IPS DF 6.9 (cell line): ENCODE measurements at regions not wholly inside any gene's neighbourhood (a gene's known extent, or its start where the extent isn't known, plus 50 kb on each side); places are given as distances from the start of the nearest gene placed in this dataset.
"Not testable (repeated sequence)": the region's sequence is repeated elsewhere in the genome, so short reads cannot be mapped to it uniquely, and the experiment has no call there.

Experiments used
- DNase-seq: peaks from one replicate; pipeline ENCODE4 v3.0.0-alpha.2; 2013; ENCODE audit warnings: low read depth, low spot score
- H3K27ac ChIP-seq: one replicate; pipeline ENCODE4 v1.5.1; 2013; ENCODE audit warnings: low read length, control low read depth
- H3K27me3 ChIP-seq: 2 replicates; pipeline ENCODE4 v1.6.1; 2013; ENCODE audit warnings: mild to moderate bottlenecking, low read length; ENCODE audit not compliant: control insufficient read depth, insufficient read depth
- H3K36me3 ChIP-seq: 2 replicates; pipeline ENCODE4 v1.6.1; 2013; ENCODE audit warnings: low read length; ENCODE audit not compliant: control insufficient read depth, insufficient read depth
- H3K4me1 ChIP-seq: 2 replicates; pipeline ENCODE4 v1.6.1; 2013; ENCODE audit warnings: low read length; ENCODE audit not compliant: control insufficient read depth, insufficient read depth
- H3K4me3 ChIP-seq: 2 replicates; pipeline ENCODE4 v1.5.1; 2013; ENCODE audit warnings: mild to moderate bottlenecking, low read length
- H3K9me3 ChIP-seq: 2 replicates; pipeline ENCODE4 v1.6.1; 2013; ENCODE audit warnings: low read length, inconsistent platforms; ENCODE audit not compliant: control insufficient read depth, insufficient read depth
- WGBS: extraction: QIAGEN DNeasy Blood & Tissue Kit; methylation state at CpG from one replicate; pipeline ENCODE4 v1.1.7; 2013; ENCODE audit warnings: mixed read lengths, missing lambda C conversion rate; ENCODE audit not compliant: insufficient read length, insufficient coverage; 5-methylcytosine and 5-hydroxymethylcytosine counted together

DNA sequence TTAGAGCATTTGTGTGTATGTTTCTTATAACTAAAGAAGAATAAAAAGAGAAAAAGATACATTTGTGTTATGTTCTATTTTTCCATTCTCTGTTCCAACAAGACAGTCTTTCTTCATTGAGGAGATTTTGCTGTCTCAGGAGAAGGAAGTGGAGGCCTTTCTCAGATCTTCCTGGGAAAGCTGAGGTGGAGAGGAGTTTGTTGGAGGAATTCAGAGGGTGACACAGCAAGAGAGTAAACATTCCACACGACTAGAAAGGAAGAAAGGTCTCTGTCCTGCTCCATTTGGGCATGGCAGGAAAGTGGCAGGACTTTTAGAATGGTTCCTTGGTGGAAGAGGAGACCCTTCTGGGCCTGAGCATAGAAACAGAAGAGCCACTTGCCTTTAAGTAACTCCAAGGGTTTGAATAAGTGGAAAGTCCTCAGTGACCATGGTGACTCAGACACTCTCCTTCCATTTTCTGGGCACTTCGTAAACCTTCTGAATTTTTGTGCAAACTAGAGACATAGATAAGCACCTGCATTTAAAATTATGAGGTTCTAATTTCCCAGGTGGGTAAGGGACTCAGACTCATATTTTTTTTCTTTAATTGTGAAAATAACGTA lies 52.3 kb upstream of the COL5A2 start:
- DNase-seq, result no peak
- Histone ChIP-seq H3K27me3 (no peaks in the 10 kb centered on the region), H3K4me3 (no peak overlapping the region), H3K4me1 (no peaks in the 10 kb centered on the region), H3K36me3 (no peaks in the 10 kb centered on the region), H3K9me3 (no peaks in the 10 kb centered on the region), H3K27ac (no peak overlapping the region)
- no CpG with 5 or more reads among the region's 3 CpGs for WGBS

DNA sequence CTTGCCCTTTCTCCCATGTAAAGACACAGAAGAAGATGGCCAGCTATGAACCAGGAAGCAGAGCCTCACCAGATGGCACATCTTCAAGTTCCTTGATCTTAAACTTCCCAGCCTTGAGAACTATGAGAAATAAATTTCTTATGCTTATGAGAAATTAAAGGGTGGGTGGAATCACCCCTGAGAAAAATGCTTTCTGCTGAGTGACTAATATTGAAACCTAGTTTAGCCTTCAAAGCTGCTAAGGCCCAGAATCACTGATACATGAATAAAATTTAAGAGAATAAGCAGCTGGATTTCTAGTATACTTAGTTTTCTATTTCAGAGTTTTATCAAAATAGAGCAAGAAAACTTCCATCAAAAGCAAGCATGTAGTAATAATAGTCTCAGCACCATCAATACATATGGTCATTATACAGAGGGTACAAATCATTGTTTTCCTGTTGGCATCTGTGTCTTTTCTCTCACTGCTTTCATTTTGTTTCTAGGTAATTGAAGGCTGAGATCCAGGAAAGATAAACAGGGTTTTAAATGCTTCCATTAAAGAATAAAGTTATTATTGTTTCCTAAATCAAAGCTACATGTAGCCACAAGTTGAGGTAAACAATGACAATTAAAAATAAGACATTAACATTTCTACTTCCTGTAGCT lies 53.3 kb upstream of the COL5A2 start:
- H3K27ac ChIP-seq, result no peak overlapping the region
- no peak for DNase-seq
- H3K4me1 ChIP-seq, result no peaks in the 10 kb centered on the region
- H3K36me3 ChIP-seq, result no peaks in the 10 kb centered on the region
- no peaks in the 10 kb centered on the region for H3K9me3 ChIP-seq
- no peaks in the 10 kb centered on the region for H3K27me3 ChIP-seq
- H3K4me3 ChIP-seq, result no peak overlapping the region

DNA sequence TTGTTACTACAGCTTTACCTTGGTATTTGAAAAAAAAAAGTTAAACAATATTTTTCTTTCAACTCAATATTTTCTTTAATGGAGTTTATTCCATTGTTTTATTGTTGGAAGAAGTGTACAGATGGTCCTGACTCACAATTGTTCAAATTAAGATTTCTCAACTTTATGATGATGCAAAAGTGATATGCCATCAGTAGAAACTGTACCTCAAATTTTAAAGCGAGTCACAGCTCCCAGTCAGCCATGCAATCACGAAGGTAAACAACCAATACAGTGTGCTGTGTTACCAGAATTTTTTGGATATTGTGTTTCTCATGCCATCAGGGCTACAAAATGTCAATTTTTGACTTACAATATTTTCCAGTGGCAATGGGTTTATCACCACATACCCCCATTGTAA lies 54.0 kb upstream of the COL5A2 start:
- WGBS, result no CpG with 5 or more reads among the region's 2 CpGs
- H3K36me3 ChIP-seq, result no peaks in the 10 kb centered on the region
- DNase-seq, result no peak
- H3K9me3 ChIP-seq, result no peaks in the 10 kb centered on the region
- H3K27me3 ChIP-seq, result no peaks in the 10 kb centered on the region
- H3K4me3 ChIP-seq, result no peak overlapping the region
- H3K27ac ChIP-seq, result no peak overlapping the region
- no peaks in the 10 kb centered on the region for H3K4me1 ChIP-seq

DNA sequence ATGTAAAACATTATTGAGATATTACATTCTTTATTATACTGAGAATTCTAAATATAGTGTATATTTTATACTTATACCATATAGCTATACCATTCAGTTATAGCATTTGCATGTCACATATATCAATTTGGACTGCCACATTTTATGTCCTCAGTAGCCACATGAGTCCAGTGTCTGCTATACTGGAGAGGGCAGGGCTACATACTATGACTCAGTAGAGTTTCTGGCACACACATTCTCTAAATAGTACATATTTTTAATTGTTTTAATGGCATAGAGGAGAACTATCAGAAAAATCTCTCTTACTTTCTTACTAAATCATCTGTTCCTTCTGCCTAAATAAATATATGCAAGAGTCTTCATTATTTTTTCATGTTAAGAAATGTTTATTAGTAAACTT lies 55.4 kb upstream of the COL5A2 start:
- Histone ChIP-seq H3K9me3 (no peaks in the 10 kb centered on the region), H3K4me1 (no peaks in the 10 kb centered on the region), H3K27ac (no peak overlapping the region)

DNA sequence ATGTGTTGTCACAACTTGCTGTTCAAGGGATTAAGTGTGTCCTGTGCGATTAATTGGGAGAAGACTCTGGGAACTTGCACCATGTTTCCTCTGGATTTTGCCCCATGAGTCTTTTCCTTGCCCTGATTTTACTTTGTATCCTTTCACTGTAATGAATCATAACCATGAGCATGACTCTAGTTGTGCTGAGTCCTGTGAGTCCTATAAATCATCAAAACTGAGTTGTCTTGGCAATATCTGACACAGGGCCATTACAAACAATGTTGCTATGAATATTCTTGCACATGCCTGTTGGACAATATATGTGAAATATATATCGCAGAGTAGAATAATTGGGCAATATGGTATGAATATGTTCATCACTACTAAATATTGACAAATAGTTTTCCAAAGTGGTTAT lies 56.5 kb upstream of the COL5A2 start:
- Histone ChIP-seq H3K36me3 (no peaks in the 10 kb centered on the region), H3K27ac (no peak overlapping the region), H3K4me3 (no peak overlapping the region), H3K4me1 (no peaks in the 10 kb centered on the region), H3K27me3 (no peaks in the 10 kb centered on the region), H3K9me3 (no peaks in the 10 kb centered on the region)
- WGBS, result no CpG with 5 or more reads among the region's 2 CpGs
- no peak for DNase-seq

More for the DNA sequence above, 55.4 kb upstream of the COL5A2 start:
- no peaks in the 10 kb centered on the region for H3K36me3 ChIP-seq
- H3K4me3 ChIP-seq, result no peak overlapping the region
- DNase-seq, result no peak
- H3K27me3 ChIP-seq, result no peaks in the 10 kb centered on the region

DNA sequence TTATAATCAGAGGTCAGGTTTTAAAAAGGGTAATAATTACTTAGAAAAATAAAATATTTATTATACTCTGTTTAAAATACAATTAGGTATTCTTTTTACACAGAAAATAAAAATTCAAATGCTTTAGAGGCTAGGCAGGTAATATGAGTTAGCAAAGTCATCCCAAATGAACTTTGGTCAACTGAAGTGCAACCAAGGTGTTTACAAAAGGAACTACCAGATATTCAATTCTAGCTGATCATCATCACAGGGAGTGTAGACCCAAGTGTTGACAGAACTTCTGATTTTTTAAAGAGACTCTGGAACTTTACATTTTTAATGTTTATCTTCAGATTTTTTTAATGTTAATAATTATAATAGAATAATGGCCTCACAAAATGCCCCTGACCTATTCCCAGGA lies 59.3 kb upstream of the COL5A2 start:
- H3K27me3 ChIP-seq, result no peaks in the 10 kb centered on the region

DNA sequence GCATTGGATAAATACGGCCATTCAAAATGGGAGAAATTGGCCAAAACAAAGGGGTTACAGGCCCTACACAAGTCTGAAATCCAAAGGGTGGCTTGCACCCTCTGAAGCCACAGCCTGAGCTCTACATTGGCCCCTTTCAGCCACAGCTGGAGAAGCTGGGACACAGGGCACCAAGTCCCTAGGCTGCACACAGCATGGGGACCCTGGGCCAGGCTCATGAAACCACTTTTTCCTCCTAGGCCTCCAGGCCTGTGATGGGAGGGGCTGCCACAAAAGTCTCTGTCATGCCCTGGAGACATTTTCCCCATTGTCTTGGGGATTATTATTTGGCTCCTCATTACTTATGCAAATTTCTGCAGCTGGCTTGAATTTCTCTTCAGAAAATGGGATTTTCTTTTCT lies 64.3 kb upstream of the COL5A2 start:
- not testable (repeated sequence) for H3K4me3 ChIP-seq, H3K36me3 ChIP-seq, H3K9me3 ChIP-seq, H3K27ac ChIP-seq, H3K27me3 ChIP-seq, DNase-seq, H3K4me1 ChIP-seq
- WGBS, result no CpG with 5 or more reads among the region's 1 CpG

More for the DNA sequence above, 59.3 kb upstream of the COL5A2 start:
- no peaks in the 10 kb centered on the region for H3K36me3 ChIP-seq
- H3K4me3 ChIP-seq, result no peak overlapping the region
- no peaks in the 10 kb centered on the region for H3K4me1 ChIP-seq
- DNase-seq, result no peak
- H3K27ac ChIP-seq, result no peak overlapping the region
- no peaks in the 10 kb centered on the region for H3K9me3 ChIP-seq

DNA sequence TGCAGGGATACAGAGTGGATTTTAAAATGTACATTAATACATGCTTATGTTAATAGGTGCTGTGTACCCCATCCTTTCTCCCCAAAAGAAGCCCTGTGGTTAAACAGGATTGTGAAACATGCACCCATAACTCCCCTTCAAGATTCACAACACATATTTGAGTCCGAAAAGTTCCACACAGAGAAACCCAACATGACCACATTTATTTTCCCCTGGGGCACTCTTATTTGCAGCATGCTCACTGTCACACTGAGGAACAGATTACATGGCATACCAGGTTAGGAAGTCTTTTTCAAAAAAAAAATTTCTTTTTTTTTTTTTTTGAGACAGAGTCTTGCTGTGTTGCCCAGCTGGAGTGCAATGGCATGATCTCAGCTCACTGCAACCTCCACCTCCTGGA lies 67.7 kb upstream of the COL5A2 start:
- WGBS, result no CpG with 5 or more reads among the region's 1 CpG
- Histone ChIP-seq H3K4me3 (no peak overlapping the region), H3K36me3 (no peaks in the 10 kb centered on the region), H3K27ac (no peak overlapping the region), H3K9me3 (no peaks in the 10 kb centered on the region), H3K4me1 (no peaks in the 10 kb centered on the region), H3K27me3 (no peaks in the 10 kb centered on the region)
- no peak for DNase-seq

DNA sequence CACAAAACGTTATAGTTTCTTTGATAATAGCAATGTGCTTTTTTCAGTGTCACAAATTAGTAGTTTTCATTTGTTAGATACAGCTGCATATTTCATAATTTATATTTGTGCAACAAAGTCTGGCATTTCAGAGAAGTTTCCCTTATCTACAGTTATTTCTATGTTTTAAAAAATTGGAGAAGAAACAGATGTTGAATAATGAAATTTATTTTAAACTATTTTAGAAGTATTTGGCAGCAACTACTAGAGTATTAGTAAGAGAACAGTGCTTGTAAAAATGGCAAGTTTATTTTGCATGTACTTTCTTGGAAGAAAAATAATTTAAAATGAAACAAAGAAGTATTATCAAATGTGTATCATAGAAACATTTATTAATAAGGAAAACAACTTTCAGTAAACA lies 68.6 kb upstream of the COL5A2 start:
- DNase-seq, result no peak
- WGBS, result no CpG with 5 or more reads among the region's 1 CpG
- no peaks in the 10 kb centered on the region for H3K4me1 ChIP-seq
- no peaks in the 10 kb centered on the region for H3K36me3 ChIP-seq
- no peak overlapping the region for H3K27ac ChIP-seq
- H3K27me3 ChIP-seq, result no peaks in the 10 kb centered on the region
- no peak overlapping the region for H3K4me3 ChIP-seq
- H3K9me3 ChIP-seq, result no peaks in the 10 kb centered on the region

DNA sequence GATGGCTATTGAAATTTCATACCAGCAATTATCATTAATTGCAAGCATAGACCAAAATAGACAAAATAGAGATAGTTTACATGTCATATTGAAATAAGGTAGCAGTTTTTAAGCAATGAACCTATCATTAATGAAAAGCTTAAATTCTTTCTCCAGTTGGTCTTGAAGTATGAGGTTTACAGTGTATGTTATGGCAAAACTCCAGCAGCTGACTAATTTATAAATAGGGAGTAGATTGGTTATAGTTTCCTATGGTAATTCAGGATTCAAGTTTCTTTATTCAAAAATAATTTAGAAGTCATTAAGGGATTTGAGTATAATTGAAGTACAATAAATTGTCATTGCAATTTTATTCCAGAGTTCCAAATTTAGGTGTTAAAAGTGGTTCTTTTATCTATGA lies 69.6 kb upstream of the COL5A2 start:
- H3K27me3 ChIP-seq, result no peaks in the 10 kb centered on the region
- no peaks in the 10 kb centered on the region for H3K36me3 ChIP-seq
- no peaks in the 10 kb centered on the region for H3K4me1 ChIP-seq
- no peaks in the 10 kb centered on the region for H3K9me3 ChIP-seq
- DNase-seq, result no peak
- H3K4me3 ChIP-seq, result no peak overlapping the region
- no peak overlapping the region for H3K27ac ChIP-seq

DNA sequence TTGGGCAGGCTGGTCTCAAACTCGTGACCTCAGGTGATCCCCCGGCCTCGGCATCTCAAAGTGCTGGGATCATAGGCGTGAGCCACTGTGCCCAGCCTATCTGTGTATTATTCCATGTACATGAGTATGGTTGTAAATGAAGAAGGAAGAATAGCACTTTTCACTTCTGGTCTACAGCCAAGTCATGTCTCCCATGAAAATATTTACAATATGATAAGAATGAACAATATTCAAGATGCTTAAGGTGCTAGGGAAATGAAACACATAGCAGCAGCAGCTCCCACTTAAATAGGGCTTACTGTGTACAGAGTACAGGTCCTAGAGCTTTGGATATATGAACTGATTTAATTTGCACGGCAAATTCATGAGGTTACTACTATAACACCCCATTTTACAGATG lies 70.3 kb upstream of the COL5A2 start:
- no CpG with 5 or more reads among the region's 5 CpGs for WGBS
- no peaks in the 10 kb centered on the region for H3K4me1 ChIP-seq
- DNase-seq, result no peak
- H3K4me3 ChIP-seq, result no peak overlapping the region
- H3K27me3 ChIP-seq, result no peaks in the 10 kb centered on the region
- no peaks in the 10 kb centered on the region for H3K9me3 ChIP-seq
- no peaks in the 10 kb centered on the region for H3K36me3 ChIP-seq
- no peak overlapping the region for H3K27ac ChIP-seq
